CD4-positive, alpha-beta T cell (primary cell): ENCODE measurements at regions not wholly inside any gene's neighbourhood (a gene's known extent, or its start where the extent isn't known, plus 50 kb on each side); places are given as distances from the start of the nearest gene placed in this dataset.

Source experiments
- ATAC-seq: fragments of 200-7000 bp; cut with Tn5 transposase; one replicate; pipeline ENCODE4 v1.10.0; 2022; ENCODE audit warnings: mild to moderate bottlenecking; ENCODE audit not compliant: poor library complexity
- CTCF ChIA-PET: fragments of 350-600 bp; sonication (Branson Sonifier 250); formaldehyde crosslinking; loops from one replicate; lab custom pipeline; 2021; ENCODE audit warnings: antibody characterized with exemption, inconsistent platforms; lab: Charles Lee
- POLR2A ChIA-PET: fragments of 350-600 bp; sonication (Branson Sonifier 250); formaldehyde crosslinking; loops from one replicate; lab custom pipeline; 2021; ENCODE audit warnings: antibody characterized with exemption, inconsistent platforms; lab: Charles Lee
- DNase-seq, 14 experiments: peaks; one replicate each; pipeline ENCODE4 v3.0.0-alpha.2; 2013 to 2020; ENCODE audit warnings: mixed read lengths in 2 of 14
- H3K27ac ChIP-seq, 2 donors: one replicate each; pipeline versions ENCODE4 v1.5.1 to v1.7.0; 2013; ENCODE audit warnings: low read length in 2 of 2, low read depth in 1 of 2, mild to moderate bottlenecking in 1 of 2
- H3K27me3 ChIP-seq, 2 experiments: 1 replicate in 1 of 2; 2 replicates in 1 of 2; pipeline versions ENCODE4 v1.6.1 to v1.7.0; 2013; ENCODE audit warnings: low read length in 2 of 2, control low read depth in 1 of 2, mild to moderate bottlenecking in 1 of 2, moderate library complexity in 1 of 2; ENCODE audit not compliant: insufficient read depth in 2 of 2, control insufficient read depth in 1 of 2
- H3K36me3 ChIP-seq: one replicate; pipeline ENCODE4 v1.6.1; 2013; ENCODE audit warnings: low read length, control low read depth; ENCODE audit not compliant: insufficient read depth
- H3K4me1 ChIP-seq: one replicate; pipeline ENCODE4 v1.6.1; 2013; ENCODE audit warnings: low read length, control low read depth; ENCODE audit not compliant: insufficient read depth
- H3K4me3 ChIP-seq: one replicate; pipeline ENCODE4 v1.5.1; 2013; ENCODE audit warnings: mild to moderate bottlenecking, low read length, moderate library complexity
- H3K9me3 ChIP-seq, 2 experiments: 1 replicate in 1 of 2; 2 replicates in 1 of 2; pipeline versions ENCODE4 v1.6.1 to v1.7.0; 2013; ENCODE audit warnings: low read length in 2 of 2, mild to moderate bottlenecking in 2 of 2, control low read depth in 1 of 2, moderate library complexity in 1 of 2; ENCODE audit not compliant: control insufficient read depth in 1 of 2, insufficient read depth in 1 of 2
- H3K27ac Mint-ChIP-seq: one replicate; pipeline ENCODE4 v1.8.0; 2020; ENCODE audit warnings: mixed read lengths
- H3K27me3 Mint-ChIP-seq: one replicate; pipeline ENCODE4 v1.8.0; 2021; ENCODE audit warnings: mixed read lengths
- H3K36me3 Mint-ChIP-seq: one replicate; pipeline ENCODE4 v1.8.0; 2021; ENCODE audit warnings: low read depth, mixed read lengths
- H3K4me1 Mint-ChIP-seq: one replicate; pipeline ENCODE4 v1.8.0; 2021; ENCODE audit warnings: low read depth, mixed read lengths
- H3K4me3 Mint-ChIP-seq: one replicate; pipeline ENCODE4 v1.8.0; 2020; ENCODE audit warnings: mild to moderate bottlenecking, mixed read lengths
- H3K9me3 Mint-ChIP-seq: one replicate; pipeline ENCODE4 v1.8.0; 2020; ENCODE audit warnings: mixed read lengths
- CTCF ChIP-seq: fragments of 200-600 bp; IDR thresholded peaks from one replicate; pipeline ENCODE4 v1.8.0; 2022; ENCODE audit warnings: antibody characterized with exemption, mild to moderate bottlenecking
- intact Hi-C, 2 experiments: fragments of 100-400 bp; cut with DNase I in 1 of 2; cut with micrococcal nuclease in 1 of 2; formaldehyde crosslinking; loops; one replicate each; pipeline versions ENCODE4 v1.15.1 to v1.9.0; 2023 to 2025; cut with DNase I, micrococcal nuclease

DNA sequence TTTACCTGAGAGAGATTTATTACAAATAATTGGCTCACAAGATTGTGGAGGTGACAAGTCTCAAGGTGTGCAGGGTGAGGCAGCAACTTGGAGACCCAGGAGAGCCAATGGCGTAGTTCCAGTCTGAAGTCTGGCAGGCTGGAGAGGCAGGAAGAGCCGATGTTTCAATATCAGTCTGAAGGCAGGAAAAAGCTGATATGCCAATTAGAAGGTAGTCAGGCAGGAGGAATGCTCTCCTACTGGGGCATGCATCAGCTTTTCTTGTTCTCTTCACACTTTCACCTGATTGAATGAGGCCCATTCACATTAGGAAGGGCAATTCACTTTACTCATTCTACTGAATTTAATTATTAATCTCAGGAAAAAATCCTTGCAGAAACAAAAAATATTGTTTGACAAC lies 1351.7 kb upstream of the ADGRL3 start:
- no peaks in the 10 kb centered on the region for H3K36me3 Mint-ChIP-seq
- H3K4me1 Mint-ChIP-seq, result no peaks in the 10 kb centered on the region
- Histone ChIP-seq H3K4me1 (no peaks in the 10 kb centered on the region), H3K27ac (no peak overlapping the region), H3K36me3 (no peaks in the 10 kb centered on the region), H3K9me3 (peaks cover 0 to 3% of the 10 kb centered on the region in 2 experiments), H3K4me3 (no peak overlapping the region), H3K27me3 (no peaks in the 10 kb centered on the region)
- POLR2A ChIA-PET, result no interaction called here
- H3K27me3 Mint-ChIP-seq, result no peaks in the 10 kb centered on the region
- CTCF ChIA-PET, result no interaction called here
- no peak for DNase-seq
- intact Hi-C loops, result no loop called here
- ATAC-seq, result no peak
- no peak for TF ChIP-seq CTCF
- peaks cover 3% of the 10 kb centered on the region for H3K9me3 Mint-ChIP-seq
- H3K4me3 Mint-ChIP-seq, result no peak overlapping the region
- H3K27ac Mint-ChIP-seq, result no peak overlapping the region

GRCh38 chr4:59855630-59856352 lies 1344.3 kb upstream of the ADGRL3 start:
- no peak overlapping the region for H3K4me3 ChIP-seq
- CTCF ChIA-PET, result no interaction called here
- H3K4me1 ChIP-seq, result no peaks in the 10 kb centered on the region
- Mint-ChIP-seq H3K4me3 (no peak overlapping the region), H3K36me3 (no peaks in the 10 kb centered on the region), H3K27me3 (no peaks in the 10 kb centered on the region), H3K9me3 (peaks cover 3% of the 10 kb centered on the region), H3K27ac (no peak overlapping the region), H3K4me1 (no peaks in the 10 kb centered on the region)
- intact Hi-C loops, result no loop called here
- H3K27me3 ChIP-seq, result no peaks in the 10 kb centered on the region
- no peaks in the 10 kb centered on the region for H3K36me3 ChIP-seq
- TF ChIP-seq CTCF, result no peak
- no peak for ATAC-seq
- no peak overlapping the region for H3K27ac ChIP-seq
- POLR2A ChIA-PET, result no interaction called here
- DNase-seq, result no peak
- H3K9me3 ChIP-seq, result peaks cover 0 to 9% of the 10 kb centered on the region in 2 experiments

DNA sequence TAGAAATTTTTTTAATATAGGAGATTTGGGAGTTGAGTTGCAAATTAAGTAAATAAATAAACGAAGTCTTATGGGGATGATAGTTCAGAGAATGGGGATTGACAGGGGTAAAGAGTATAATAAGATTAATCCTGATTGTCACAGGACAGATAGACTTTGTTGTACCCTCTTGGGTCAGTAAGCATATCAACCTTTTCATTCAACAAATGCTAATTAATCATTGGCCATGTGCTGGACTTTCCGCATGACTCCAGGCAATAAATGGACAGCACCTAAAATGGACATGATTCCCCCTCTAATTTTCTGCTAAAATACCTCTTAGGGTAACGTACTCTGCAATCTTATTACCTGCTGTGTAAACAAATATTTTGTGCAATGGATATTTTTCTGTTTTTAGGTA lies 1331.1 kb upstream of the ADGRL3 start:
- Mint-ChIP-seq H3K27ac (no peak overlapping the region), H3K27me3 (no peaks in the 10 kb centered on the region), H3K4me3 (no peak overlapping the region), H3K4me1 (no peaks in the 10 kb centered on the region), H3K36me3 (no peaks in the 10 kb centered on the region), H3K9me3 (peaks cover 5% of the 10 kb centered on the region)
- H3K4me3 ChIP-seq, result no peak overlapping the region
- no peaks in the 10 kb centered on the region for H3K4me1 ChIP-seq
- no peak for DNase-seq
- POLR2A ChIA-PET, result no interaction called here
- H3K27me3 ChIP-seq, result no peaks in the 10 kb centered on the region
- no peaks in the 10 kb centered on the region for H3K9me3 ChIP-seq
- CTCF ChIA-PET, result no interaction called here
- intact Hi-C loops, result no loop called here
- no peak for ATAC-seq
- TF ChIP-seq CTCF, result no peak
- no peak overlapping the region for H3K27ac ChIP-seq
- no peaks in the 10 kb centered on the region for H3K36me3 ChIP-seq
